ENCODE measurements at regions not wholly inside any gene's neighbourhood (a gene's known extent, or its start where the extent isn't known, plus 50 kb on each side); places are given as distances from the start of the nearest gene placed in this dataset.

DNA sequence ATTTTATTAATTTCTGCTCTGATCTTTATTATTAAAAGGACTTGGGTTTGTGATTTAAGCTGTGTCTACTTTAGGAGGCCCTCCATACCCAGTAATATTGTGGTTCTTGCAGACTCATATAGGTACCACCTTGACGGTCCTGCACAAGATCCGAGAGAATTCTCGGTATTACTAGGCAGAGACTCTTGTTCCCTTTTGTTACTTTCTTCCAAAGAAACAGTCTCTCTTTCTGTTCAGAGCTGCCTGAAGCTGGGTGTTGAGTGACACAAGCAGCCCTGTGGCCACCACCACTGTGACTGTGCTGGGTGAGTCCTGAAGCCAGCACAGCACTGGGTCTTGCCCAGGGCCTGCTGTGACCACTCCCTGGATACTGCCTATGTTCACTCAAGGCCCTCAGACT is 666.6 kb downstream of the SEMA5A start:
- no peak for DNase-seq (ENCODE audit: low read depth in 3 of 3, low spot score in 1 of 3)

GRCh38 chr5:8884029-8884428 is 661.8 kb downstream of the SEMA5A start:
- no peak for DNase-seq (ENCODE audit: low read depth in 3 of 3, low spot score in 1 of 3)

DNA sequence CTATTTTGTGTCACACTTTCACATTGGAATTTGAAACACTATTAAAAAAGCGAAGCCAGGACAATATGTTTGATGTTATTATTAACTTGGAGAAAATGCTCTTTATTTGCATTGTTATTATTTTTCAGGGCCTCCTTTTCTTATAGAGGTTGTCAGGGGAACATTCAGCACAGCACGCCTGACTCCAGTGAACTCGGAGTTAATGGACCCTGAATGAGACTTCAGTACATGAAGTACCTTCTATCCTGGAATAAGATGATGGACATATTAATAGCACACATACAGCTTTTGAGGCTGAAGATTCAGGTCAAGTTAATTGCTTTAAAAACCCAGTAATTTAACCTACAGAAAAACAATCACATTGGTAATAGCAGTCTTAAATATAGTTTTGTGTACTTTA is 652.9 kb downstream of the SEMA5A start:
- DNase-seq (ENCODE audit: low read depth in 3 of 3, low spot score in 1 of 3), result no peak

DNA sequence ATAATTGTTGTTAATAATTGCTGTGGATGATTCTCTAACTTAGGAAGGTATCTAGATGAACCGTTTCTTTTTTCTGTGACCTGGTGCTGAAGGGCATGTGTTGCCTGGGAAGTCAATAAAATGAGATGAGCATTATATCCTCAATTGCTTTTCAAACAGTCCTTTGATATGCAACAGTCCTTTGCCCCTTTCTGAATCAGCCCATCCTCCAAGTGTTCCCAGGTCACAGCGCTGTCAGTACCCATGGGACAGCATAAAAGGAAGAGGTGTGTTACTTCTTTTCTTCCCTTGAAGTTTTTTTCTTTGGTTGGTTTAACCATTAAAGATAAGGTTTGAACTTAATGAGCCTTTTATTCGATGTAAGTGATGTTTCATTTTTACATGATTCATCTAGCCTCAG is 651.8 kb downstream of the SEMA5A start:
- no peak for DNase-seq (ENCODE audit: low read depth in 3 of 3, low spot score in 1 of 3)

GRCh38 chr5:8895062-8895461 is 650.8 kb downstream of the SEMA5A start:
- no peak for DNase-seq (ENCODE audit: low read depth in 3 of 3, low spot score in 1 of 3)

DNA sequence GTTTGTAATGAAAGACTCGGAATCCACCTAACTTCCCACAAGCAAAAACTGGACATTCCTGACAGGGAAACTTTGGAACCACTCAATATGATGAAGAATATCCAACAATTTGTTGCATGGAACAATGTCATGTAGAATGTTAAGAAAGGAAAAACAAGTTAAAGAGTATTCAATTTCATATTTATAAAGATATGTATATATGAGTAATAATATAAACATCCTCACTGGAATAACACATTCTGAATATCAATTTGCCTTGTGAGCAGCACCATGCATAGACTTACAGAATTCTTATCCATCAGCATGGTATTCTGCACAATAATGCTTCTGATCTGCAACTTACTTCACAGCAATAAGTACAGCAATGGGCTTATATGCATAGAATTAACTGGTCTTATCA is 650.3 kb downstream of the SEMA5A start:
- DNase-seq (ENCODE audit: low read depth in 3 of 3, low spot score in 1 of 3), result no peak

- no peak for DNase-seq (ENCODE audit: low read depth in 3 of 3, low spot score in 1 of 3)
Measured at GRCh38 chr5:8897316-8897715, 648.6 kb downstream of the SEMA5A start.

GRCh38 chr5:8905021-8905420 is 640.9 kb downstream of the SEMA5A start:
- DNase-seq (ENCODE audit: low read depth in 3 of 3, low spot score in 1 of 3), result no peak

DNA sequence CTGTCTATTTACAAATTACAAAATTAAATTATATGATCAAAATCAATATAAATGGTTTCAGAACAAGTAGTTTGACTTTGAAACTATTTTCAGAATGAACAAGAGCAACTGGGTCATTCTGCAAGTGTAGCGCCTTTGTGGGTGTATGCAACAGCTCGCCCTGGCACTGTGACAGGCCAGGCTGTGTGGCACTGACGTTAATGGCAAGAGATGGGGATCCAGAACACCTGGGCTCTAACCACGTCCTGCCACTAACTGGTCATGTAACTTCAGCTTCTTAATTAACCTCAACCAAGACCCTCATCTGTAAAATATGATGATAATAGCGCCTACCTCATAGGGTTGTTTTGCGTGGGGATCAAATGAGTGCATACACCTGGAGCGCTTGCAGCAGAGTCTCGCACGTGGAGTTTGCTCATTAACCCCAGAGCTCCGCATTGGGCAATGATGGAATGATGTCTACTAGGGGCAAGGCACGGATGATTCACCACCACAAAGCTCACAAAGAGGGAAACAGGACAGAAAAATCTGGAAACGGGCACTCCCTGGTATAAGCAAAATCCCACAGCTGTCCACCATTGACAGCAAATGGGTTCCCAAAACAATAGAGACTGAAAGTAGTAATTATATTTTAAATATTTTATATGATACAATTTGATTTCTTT is 639.4 kb downstream of the SEMA5A start:
- DNase-seq (ENCODE audit: low read depth in 3 of 3, low spot score in 1 of 3), result no peak

GRCh38 chr5:8907168-8907868 is 638.6 kb downstream of the SEMA5A start:
- no peak for DNase-seq (ENCODE audit: low read depth in 3 of 3, low spot score in 1 of 3)

DNA sequence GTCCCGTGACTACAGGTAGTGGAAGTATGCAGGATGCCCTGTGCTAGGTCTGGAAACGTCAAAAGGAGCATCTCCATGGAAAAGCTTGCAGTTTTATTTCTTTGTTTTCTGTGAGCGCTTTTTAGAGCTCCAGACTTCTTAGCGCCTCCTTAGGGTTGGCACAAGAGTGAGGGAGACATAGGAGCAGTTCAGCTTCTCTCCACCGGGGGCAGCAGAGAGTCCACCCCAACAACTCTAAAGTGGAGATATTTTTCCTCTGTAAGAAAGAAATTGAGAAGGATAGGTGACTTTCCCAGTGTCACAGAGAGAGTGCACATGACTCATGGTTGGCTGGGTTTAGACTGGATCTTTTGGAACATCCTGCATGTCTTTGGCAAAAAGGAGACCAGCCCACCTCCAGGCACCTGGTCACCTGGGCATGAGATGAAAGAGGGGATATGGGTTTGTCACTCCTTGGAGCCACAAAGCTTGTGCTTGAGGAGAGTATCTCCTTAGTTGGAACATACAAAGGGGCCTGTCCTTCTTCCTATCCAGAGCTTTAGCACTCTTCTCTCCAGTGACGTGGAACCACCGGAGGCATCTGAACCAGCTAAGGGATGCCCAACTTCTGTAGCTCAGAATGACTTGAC is 637.7 kb downstream of the SEMA5A start:
- no peak for DNase-seq (ENCODE audit: low read depth in 3 of 3, low spot score in 1 of 3)

DNA sequence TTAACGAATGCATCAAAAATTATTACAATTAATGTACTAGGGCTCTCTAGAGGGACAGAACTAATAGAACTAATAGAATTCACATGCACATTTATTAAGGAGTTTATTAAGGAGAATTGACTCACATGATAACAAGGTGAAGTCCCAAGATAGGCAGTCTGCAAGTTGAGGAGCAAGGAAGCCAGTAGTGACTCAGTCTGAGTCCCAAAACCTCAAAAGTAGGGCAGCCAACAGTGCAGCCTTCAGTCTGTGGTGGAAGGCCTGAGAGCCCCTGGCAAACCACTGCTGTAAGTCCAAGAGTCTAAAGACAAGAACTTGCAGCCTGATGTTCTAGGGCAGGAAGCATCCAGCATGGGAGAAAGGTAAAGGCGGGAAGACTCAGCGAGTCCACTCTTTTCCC is 633.8 kb downstream of the SEMA5A start:
- DNase-seq (ENCODE audit: low read depth in 3 of 3, low spot score in 1 of 3), result no peak

DNA sequence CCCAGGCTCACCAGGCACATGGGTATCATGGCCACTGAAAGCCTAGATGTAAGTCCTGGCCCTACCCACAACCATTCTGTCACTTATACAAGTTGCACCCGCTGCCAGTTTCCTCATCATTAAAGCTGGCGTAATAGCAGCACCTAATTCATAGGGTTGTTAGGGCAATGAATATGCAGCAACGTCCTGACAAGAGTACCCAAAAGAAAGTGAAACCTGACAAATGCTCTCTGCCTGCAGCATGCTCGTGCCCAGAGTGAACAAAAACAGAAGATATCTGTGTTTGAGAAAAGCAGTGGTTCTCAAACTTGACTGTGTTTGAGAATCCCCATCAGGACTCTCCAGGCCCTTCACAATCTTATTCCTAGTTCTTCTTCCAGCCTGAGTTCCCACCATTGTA is 632.4 kb downstream of the SEMA5A start:
- DNase-seq (ENCODE audit: low read depth in 3 of 3, low spot score in 1 of 3), result no peak

GRCh38 chr5:8919096-8919495 is 626.8 kb downstream of the SEMA5A start:
- no peak for DNase-seq (ENCODE audit: low read depth in 3 of 3, low spot score in 1 of 3)

GRCh38 chr5:8923526-8923925 is 622.3 kb downstream of the SEMA5A start:
- DNase-seq (ENCODE audit: low read depth in 3 of 3, low spot score in 1 of 3), result no peak

- DNase-seq (ENCODE audit: low read depth in 3 of 3, low spot score in 1 of 3), result no peak
Measured at GRCh38 chr5:8924054-8924793, 621.7 kb downstream of the SEMA5A start.

DNA sequence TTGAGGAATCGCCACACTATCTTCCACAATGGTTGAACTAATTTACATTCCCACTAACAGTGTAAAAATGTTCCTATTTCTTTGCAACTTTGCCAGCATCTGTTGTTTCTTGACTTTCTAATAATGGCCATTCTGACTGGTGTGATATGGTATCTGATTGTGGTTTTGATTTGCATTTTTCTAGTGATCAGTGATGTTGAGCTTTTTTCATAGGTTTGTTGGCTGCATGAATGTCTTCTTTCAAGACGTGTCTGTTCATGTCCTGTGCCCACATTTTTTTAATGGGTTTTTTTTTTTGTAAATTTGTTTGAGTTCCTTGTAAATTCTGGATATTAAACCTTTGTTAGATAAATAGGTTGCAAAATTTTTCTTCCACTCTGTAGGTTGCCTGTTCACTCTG is 615.9 kb downstream of the SEMA5A start:
- no peak for DNase-seq (ENCODE audit: low read depth in 3 of 3, low spot score in 1 of 3)

- DNase-seq (ENCODE audit: low read depth in 3 of 3, low spot score in 1 of 3), result no peak
Measured at GRCh38 chr5:8934455-8934854, 611.4 kb downstream of the SEMA5A start.

DNA sequence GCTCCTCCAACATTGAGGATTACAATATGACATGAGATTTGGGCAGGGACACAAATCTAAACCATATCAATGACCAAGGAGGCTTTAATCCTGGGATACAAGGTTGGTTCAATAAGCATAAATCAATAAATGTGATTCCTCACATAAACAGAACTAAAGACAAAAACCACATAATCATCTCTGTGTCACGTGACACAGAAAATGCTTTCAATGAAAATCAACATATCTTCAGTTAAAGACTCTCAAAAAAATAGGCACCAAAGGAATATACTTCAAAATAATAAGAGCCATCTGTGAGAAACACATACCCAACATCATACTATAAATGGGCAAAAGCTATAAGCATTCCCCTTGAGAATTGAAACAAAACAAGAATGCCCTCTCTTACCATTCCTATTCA is 604.9 kb downstream of the SEMA5A start:
- DNase-seq (ENCODE audit: low read depth in 3 of 3, low spot score in 1 of 3), result no peak

DNA sequence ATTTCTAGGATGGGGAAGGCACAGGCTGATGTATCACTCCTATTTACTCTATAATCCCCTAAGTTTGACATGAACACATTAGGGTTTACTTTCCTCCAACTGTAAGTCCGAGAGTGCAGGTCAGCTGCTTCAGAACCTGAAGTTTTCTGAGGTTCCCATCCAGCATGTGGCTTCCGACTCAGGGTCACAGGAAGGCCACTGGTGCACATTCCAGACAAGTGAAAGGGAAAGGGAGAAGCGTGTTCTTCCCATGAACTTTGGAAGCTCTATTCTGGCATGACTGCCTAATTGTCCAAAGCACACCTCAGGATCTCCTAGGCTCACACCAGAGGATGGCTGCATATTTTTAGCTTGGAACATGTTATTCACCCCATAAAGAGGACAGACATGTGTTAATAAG is 602.6 kb downstream of the SEMA5A start:
- DNase-seq (ENCODE audit: low read depth in 3 of 3, low spot score in 1 of 3), result no peak

- DNase-seq (ENCODE audit: low read depth in 3 of 3, low spot score in 1 of 3), result no peak
Measured at GRCh38 chr5:8944005-8944404, 601.9 kb downstream of the SEMA5A start.

- no peak for DNase-seq (ENCODE audit: low read depth in 3 of 3, low spot score in 1 of 3)
Measured at GRCh38 chr5:8945972-8946371, 599.9 kb downstream of the SEMA5A start.
